ENCODE measurements at regions not wholly inside any gene's neighbourhood (a gene's known extent, or its start where the extent isn't known, plus 50 kb on each side); places are given as distances from the start of the nearest gene placed in this dataset.
A peak's percentile ranks its signal among the peaks of the same experiment; 100 is the strongest.

- DNase-seq (ENCODE audit: low read depth): no peak
Measured at GRCh38 chr7:38070718-38071117, 107.3 kb upstream of the STARD3NL start.

DNA sequence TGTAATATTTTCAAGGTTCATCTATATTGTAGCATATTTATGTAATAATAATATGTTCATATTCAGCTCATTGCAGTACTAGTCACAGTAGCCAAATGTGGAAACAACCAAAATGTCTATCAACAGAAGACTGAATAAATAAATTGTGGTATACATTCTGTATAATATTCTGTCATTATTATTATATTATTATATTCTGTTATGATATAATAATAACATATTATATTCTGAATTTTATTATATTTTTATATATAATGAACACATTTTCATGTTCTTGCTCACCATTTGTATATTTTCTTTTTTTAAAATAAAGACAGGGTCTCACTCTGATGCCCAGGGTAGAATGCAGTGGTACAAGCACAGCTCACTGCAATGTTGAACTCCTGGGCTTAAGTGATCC is 91.2 kb upstream of the STARD3NL start:
- no peak for DNase-seq (ENCODE audit: low read depth)

DNA sequence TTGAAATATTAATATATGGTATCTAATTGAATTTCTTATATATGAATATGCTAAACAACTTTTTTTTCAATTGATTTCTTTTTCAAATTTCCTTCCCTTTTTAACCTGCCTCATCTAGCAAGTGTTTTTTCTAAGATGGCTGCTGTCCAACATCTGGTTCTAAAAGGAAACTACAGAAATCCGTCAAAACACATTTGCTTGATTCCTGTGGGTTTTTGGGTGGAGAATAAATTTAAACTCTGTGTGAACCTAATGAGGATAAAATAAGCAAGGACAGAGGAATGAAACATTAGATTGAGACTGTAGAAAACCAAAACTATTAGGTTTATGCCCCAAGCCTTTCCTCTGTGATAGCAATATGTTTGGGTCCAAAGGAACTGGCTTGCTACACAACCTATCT is 75.5 kb upstream of the STARD3NL start:
- DNase-seq (ENCODE audit: low read depth): no peak

DNA sequence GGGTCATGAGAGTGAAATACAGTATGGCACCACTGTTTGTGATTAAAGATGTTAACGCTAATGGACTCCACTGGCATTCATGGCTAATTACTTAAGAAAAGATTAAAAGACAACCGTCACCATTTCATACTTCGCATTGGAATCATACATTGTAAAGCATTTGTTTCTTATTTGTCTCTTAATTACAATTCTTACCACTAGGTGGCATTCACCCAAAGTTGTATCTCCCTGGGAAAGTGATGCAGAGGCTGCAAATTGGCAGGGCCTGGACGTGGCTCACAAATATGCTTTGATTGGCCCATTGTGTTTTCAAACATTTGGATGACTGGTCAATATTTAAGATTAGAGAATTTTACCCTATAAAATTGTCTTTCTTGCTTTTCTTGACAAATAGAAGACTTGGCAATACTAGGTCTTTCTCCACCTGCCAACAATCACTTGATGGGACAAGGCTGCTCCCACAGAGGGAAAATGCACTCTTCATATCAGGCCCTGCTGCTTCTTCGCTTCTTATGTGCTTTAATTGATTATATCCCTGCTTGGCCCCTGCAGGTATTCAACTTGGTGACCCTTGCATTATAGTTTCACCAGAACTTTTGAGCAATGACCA is 72.1 kb upstream of the STARD3NL start:
- no peak for DNase-seq (ENCODE audit: low read depth)

- DNase-seq (ENCODE audit: low read depth): peak; percentile 3
Measured at GRCh38 chr7:38107486-38107893, 70.6 kb upstream of the STARD3NL start.

DNA sequence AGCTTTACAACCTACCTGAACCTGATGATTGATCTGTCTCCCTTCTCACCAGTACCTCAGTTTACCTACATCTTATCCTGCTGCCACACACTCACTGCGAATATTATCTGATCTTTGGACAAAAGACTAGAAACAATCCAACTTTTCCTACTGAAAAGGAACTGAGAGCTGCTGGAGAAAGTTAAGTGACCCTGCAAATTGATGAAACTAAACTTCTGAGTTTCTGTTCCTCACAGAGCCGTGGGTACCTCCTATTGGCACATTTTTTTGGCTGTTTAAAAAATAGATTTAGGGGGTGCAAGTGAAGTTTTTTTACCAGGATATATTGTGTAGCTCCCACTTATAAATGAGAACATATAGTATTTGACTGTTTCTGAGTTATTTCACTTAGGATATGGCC is 66.0 kb upstream of the STARD3NL start:
- DNase-seq (ENCODE audit: low read depth): no peak

GRCh38 chr7:38120076-38120475 is 58.0 kb upstream of the STARD3NL start:
- DNase-seq (ENCODE audit: low read depth): no peak

DNA sequence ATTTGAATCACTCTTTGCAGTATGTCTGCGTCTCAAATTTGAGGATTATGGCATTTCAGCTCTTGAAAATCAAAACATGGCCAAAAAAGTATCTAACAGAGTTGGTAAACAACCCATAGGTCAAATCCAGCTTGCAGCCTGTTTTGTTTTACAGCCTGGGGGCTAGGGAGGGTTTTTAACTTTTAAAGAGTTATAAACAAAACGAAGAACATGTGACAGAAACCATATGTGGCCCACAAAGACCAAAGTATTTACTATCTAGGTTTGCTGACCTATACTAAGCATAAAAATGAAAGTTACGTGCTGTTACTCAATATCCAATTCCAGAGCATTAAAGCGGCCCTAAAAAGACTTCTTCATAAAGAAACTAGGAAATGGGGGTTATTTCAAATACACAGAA is 55.5 kb upstream of the STARD3NL start:
- no peak for DNase-seq (ENCODE audit: low read depth)

GRCh38 chr7:38123494-38123893 is 54.6 kb upstream of the STARD3NL start:
- DNase-seq (ENCODE audit: low read depth): no peak

DNA sequence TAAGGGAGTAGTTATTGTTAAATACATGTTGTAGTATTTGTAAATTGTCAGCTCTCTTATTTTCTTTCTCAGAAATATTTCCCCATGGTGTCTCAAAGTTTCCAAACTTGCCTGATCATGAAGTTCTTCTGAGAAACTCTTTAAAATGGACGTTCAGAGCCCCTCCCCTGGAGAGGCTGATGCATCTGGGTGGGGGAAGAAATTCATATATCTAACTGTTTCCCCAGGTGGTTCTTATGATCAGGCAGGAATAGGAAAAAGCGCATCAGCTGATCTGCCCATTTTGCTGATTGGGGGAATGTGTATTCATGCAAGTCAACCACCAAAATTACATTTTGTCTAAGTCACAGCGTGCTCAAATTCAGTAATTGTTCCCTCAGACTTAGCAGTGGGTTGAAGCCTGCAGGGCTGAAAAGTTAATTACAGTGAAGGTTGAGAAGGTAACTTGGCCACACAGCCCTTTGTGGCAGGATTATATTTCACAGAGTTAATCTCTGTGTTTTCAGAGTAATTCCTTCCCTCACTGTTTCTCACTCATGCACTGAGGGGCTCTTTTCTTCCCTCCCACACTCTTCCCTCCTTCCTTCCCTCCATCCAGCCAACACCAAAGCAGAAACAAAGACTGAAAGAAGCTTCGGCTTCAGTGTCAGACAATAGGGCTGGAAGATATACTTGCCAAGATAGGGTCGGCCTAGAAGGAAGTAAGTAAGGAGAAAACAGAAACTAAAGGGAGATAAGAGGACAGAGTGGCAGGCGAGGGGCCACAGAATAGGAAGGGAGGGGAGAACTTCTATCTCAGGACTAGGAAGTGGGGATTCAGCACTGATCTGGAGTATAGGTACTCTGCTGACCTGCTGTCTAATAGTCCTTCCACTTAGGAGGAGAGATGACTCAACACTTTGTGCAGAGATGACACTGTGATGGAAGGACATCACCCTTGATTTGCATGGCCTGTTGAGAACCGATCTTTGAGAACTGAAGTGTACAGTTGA is 50.5 kb upstream of the STARD3NL start:
- no peak for DNase-seq (ENCODE audit: low read depth)

All from T-helper 22 cell (primary cell).